HCT116 (cell line): ENCODE measurements at regions not wholly inside any gene's neighbourhood (a gene's known extent, or its start where the extent isn't known, plus 50 kb on each side); places are given as distances from the start of the nearest gene placed in this dataset.

Experiments
- CTCF ChIP-seq, 3 experiments: fragments of 200-600 bp in 1 of 3; sonication (generic) in 1 of 3; IDR thresholded peaks in 2 of 3; conservative IDR thresholded peaks in 1 of 3; 2 replicates each; pipeline ENCODE4 v1.5.1; 2012 to 2017; ENCODE audit warnings: low read depth in 2 of 3, low read length in 2 of 3, antibody characterized with exemption in 1 of 3, borderline replicate concordance in 1 of 3, control low read depth in 1 of 3, mild to moderate bottlenecking in 1 of 3, mixed read lengths in 1 of 3, mixed run types in 1 of 3, moderate library complexity in 1 of 3; ENCODE audit not compliant: insufficient read depth in 1 of 3
- SRF ChIP-seq: IDR thresholded peaks from 2 replicates; pipeline ENCODE4 v1.6.1; 2012; ENCODE audit warnings: low read depth

DNA sequence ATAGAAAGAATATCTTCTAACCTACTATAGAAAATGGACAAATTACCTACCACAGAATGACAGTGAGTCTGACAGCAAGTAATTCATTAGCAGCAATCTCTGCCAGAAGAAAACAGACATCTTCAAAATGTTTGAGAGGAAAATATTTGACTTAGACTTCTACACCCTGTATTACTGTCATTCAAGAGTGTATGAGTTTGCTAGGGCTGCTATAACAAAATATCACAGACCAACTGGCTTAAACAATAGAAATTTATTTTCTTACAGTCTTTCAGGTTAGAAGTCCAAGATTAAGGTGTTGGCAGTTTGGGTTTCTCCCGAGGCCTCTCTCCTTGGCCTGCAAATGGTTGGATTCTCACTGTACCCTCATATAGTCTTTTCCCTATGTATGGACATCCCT is 52.9 kb upstream of the FGGY start:
- TF ChIP-seq SRF (no peak), CTCF (IDR thresholded peaks at IDR 0.05 in 2 of 3, conservative IDR thresholded peaks at IDR 0.05 in 1 of 3; ENCODE audit: borderline replicate concordance in 1 of 3, insufficient read depth in 1 of 3, low read depth in 2 of 3, low read length in 2 of 3) (no peak)
